NCI-H2227 treated with DMSO at 0.1 percent for 48 hours (cell line): ENCODE measurements at regions not wholly inside any gene's neighbourhood (a gene's known extent, or its start where the extent isn't known, plus 50 kb on each side); places are given as distances from the start of the nearest gene placed in this dataset.

Experiments used
- DNase-seq: peaks from one replicate; lab custom pipeline; 2025; lab: John Stamatoyannopoulos, UW

DNA sequence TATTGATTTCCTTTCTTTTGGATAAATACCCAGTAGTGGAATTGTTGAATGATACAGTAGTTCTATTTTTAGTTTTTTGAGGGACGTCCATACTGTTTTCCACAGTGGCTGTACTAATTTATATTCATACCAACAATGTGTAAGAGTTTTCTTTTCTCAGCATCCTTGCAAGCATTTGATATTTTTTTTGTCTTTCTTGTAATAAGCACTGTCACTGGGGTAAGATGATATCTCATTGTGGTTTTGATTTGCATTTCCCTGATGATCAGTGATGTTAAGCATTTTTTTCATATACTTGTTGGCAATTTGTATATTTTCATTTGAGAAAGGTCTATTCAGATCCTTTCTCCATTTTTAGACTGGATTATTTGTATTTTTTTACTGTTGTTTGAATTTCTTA lies 308.7 kb downstream of the PTEN start:
- DNase-seq = no peak

- no peak for DNase-seq
These were observed 311.0 kb downstream of the PTEN start for GRCh38 chr10:88174391-88174790.

DNA sequence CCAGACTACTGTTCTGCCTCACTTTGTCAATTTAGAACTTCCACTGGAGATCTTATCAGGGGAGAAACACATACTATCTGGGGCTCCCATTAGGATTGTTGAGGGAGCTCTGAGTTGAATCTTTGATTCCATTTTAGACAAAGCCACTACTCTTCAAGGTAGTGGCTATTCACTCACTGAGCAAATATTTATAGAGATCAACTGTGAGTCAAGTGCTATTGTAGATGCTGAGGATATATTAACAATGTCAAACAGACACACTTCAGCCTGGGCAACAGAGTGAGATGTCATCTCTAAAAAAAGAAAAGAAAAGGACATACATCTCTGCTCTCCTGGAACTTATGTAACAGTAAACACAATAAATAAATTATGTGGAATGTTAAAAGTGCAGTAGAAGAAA lies 315.3 kb downstream of the PTEN start:
- DNase-seq = no peak

DNA sequence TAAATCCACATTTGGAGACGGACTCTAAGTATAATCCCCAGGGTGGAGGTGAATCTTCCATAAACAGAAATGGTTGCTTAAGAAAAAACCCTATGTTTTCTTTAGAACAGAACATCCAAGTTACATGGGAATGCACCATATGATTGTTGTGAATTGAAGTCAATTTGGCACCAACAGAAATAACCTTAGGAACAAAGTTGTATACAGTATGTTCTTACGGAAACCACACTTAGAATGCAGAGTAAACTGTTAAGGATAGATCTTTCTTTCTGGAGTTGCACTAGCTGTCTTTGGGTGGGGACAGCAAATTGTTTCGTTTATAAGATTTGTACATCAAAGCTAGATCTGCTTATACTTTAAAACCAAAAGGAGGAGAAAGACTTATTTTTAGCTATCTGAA lies 316.4 kb downstream of the PTEN start:
- no peak for DNase-seq

DNA sequence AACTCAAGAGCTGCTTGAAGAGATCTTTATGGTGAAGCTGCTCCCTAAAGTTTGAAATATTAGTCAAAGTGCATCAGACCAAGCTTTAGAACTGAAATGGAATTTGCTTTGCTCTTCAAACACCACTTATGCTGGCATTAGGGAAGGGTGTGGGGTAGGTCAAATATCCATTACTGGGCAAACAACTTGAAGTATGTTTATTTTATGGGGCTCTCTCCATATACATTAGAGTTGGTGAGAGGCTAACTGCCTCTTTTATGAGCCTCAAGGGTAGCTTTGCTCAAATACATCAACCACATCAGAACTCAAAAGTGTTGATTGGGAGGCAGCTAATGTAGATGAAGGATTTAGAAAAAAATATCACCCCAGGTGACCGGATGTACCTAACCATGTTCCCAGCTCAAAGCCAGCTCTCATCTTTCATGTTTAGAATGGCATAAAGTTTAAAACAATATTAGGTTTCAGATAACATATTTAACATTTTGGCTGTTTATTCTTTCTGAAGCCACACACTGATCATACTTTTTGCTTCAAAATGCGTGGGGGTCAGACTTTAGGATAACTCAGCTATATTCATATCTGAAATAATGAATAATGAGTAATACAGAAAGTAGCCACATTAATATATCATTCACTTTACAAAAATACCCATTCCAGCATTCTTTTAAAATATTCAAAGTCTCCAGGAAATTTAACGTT lies 318.6 kb downstream of the PTEN start:
- peak; percentile 63 for DNase-seq

DNA sequence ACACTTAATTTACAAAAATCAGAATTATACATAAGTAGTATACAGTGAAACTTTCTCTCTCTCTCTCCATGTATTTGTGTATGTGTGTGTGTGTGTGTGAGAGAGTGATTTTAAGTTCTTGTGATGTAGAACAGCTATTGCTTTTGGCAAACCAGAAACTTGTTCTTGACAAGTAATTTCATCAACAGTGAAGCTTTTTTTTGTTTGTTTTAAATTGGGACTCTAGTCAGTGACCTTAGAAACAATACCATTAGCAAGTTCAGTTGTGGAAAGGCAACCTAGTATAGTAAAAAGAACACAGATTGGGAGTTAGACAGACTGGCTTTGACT lies 319.1 kb downstream of the PTEN start:
- no peak for DNase-seq

DNA sequence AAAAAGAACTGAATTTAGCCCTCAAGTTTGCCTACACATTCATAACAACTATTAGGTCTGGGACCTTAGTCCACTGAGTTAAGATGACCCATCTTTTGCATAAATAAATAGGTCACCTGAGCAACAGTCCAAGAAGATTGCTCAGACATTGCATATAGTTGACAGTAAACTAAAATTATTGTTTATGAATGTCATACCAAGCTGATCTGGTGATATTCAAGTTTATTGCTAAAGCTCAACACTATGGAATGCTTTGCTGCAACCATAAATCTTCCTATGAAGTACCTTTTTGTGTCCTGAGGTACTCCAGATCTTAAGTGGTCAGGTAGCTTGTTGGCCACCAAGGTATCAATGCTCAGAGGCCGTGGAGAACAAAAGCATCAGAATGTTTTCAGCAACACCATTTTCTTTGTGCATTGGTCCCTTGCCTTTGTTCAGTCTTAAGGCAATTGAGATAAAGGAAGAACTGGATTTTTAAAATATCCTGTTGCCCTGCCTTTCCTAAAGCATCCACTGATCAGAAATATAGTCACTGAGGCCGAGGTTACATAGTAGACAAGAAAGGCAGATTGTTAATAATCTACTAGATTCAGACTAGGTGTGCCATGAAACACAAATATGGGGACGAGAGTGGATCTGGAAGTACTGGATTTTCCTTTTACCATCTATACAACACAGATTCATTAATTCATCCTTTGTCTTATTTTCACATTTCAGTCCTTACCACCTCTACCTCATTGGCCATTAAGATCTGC lies 321.3 kb downstream of the PTEN start:
- DNase-seq = no peak

- DNase-seq = no peak
These were observed 322.4 kb downstream of the PTEN start for GRCh38 chr10:88185830-88186229.

GRCh38 chr10:88186335-88186734 lies 322.9 kb downstream of the PTEN start:
- DNase-seq = no peak

DNA sequence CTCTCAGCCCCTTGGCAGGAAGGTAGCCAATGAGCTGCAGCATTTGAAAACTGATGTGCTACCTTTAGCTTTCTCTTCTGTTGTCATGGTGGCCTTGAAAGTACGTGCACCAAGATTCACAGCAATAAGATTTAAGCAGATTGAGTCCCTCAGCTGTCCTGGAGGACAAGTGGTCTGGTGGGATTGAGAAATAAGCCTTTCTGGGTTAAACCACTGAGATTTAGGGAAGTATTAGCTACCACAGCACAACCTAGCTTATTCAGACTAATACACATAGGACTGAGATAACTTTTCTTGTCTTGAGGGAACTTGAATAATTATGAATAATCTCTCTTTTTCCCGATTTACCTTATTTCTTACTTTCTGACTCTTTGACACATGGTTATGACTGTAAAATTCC lies 324.0 kb downstream of the PTEN start:
- DNase-seq = no peak

GRCh38 chr10:88190123-88190522 lies 326.7 kb downstream of the PTEN start:
- DNase-seq = no peak

- DNase-seq = no peak
These were observed 327.3 kb downstream of the PTEN start for GRCh38 chr10:88190540-88191235.

GRCh38 chr10:88193018-88193417 lies 329.6 kb downstream of the PTEN start:
- DNase-seq = no peak

- DNase-seq = no peak
These were observed 330.8 kb downstream of the PTEN start for GRCh38 chr10:88194041-88194887.

GRCh38 chr10:88194961-88195367 lies 331.5 kb downstream of the PTEN start:
- DNase-seq = no peak

- no peak for DNase-seq
These were observed 332.4 kb downstream of the PTEN start for GRCh38 chr10:88195841-88196240.

DNA sequence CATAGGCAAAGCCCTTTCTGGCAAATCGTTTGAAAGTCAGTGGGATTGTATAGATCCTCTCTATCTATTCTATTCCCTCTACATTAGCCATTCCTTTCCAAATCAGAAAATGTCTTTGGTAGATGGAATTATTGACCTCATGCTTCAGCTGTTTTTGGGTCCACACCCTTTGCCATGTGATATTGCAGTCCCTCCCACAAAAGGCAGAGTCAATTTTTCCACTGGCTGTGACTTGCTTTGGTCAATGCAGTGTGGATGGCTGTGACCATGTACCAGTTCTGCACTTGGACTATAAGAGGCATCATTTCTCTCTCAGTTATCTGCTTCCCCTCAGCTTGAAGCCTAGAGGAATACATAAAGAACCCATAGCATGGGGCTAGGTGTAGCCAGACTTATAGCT lies 332.9 kb downstream of the PTEN start:
- no peak for DNase-seq

DNA sequence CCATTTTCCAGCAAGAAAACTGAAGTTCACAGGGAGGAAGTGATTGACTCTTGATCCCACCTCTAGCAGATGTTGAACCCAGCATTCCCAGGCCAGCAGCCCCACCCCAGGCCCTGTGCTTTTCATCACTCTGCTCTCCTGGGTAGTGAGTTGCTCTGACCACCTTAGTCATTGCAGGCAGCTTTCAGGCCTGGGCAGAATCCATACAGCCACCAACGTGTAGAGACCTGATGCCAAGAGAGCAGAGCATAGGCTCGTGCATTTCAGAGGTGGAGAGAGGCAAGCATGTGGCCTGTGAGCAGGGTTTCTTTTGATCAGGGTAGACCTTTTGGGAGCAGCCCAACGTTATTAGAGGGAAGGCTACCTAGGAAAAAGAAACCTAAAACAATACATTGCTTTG lies 334.6 kb downstream of the PTEN start:
- DNase-seq = no peak

GRCh38 chr10:88200312-88201032 lies 337.0 kb downstream of the PTEN start:
- no peak for DNase-seq

DNA sequence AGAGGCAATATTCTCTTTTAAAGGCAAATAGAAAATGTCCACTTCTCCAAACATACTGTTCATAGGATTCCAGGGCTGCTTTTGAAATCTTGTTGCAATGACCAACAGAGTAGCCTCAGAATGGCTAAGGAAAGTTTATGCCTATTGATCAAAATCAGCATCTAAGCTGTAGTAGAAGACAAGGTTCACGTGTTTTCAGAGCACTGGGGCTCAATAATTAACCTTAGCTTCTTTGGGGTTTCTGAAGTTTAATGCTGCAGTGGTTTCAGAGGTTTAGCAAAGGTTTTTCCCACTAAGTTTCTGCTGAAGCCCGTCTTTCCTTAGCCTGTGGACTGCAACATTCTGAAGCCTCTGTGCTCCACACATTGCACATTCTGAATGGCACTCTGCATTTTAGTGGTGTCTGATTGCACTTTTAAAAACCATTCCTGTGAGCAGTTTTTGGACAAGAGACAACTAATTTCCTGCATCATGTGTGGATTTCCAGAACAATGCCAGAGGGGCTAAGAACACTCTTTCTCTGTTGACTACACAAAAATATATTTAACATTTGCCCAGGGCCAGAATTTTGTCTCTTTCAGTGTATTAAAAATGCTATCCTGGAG lies 342.5 kb downstream of the PTEN start:
- DNase-seq = no peak

DNA sequence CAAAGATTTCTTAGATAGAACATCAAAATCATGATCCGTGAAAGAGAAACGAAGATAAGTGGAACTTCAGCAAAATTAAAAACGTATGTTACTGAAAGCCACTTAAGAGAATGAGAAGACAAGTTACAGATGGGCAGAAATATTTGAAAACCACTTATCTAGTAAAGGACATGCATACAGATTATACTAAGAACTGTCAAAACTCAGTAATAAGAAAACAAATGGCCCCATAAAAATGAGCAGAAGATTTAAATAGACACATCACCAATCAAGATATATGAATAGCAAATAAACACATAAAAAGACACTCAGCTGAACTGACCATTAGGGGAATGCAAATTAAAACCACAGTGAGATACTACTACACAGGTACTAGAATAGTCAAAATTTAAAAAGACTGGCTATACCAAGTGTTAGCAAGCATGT lies 343.7 kb downstream of the PTEN start:
- DNase-seq = no peak
